SKM-1 treated with dmso at 0.1 percent for 144 hours (cell line): ENCODE measurements at regions not wholly inside any gene's neighbourhood (a gene's known extent, or its start where the extent isn't known, plus 50 kb on each side); places are given as distances from the start of the nearest gene placed in this dataset.

ENCODE experiments used
- DNase-seq: peaks from one replicate; lab custom pipeline; 2025; ENCODE audit not compliant: unreplicated experiment; lab: John Stamatoyannopoulos, UW

GRCh38 chr5:171647043-171647903, 138.3 kb upstream of the SMIM23 start:
- no peak for DNase-seq

DNA sequence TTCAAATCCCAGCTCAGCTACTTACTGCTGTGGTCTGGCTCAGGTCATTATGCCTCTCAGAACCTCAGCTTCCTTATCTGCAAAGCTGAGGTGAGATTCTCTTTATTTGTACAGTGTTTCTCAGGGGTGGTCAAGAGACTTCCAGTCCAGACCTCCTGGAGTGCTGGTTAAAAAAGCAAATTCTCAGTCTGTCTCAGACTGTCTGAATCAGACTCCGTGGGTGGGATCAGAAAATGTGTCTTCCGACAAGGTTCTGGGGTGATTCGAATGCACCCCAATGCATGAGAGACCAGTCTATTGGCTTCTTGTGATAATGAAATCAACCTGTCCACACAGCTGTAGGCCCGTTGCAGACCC, 137.7 kb upstream of the SMIM23 start:
- DNase-seq = no peak

- DNase-seq = no peak
These were observed 137.1 kb upstream of the SMIM23 start for GRCh38 chr5:171648279-171649074.

- no peak for DNase-seq
These were observed 136.6 kb upstream of the SMIM23 start for GRCh38 chr5:171649075-171649401.

- DNase-seq = no peak
These were observed 135.0 kb upstream of the SMIM23 start for GRCh38 chr5:171650597-171650996.

DNA sequence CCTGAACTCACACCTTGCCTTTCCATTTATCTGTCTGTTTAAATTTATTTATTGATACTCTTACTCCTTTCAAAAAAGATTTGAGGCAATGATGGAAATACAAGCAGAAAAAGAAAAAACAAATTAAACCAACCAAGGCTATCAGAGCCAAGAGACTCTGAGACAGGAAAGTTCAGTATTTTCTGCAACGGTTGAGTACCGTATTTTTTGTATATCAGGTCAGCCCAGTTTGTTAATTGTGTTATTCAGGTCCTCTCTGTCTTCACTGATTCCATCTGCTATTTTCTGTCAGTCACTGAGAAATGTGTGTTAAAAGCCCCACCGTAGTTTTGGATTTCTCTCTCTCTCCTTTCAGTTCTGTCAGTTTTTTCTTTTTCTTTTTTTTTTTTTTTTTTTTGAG, 134.5 kb upstream of the SMIM23 start:
- DNase-seq = no peak

- DNase-seq = no peak
These were observed 130.7 kb upstream of the SMIM23 start for GRCh38 chr5:171654881-171655280.

DNA sequence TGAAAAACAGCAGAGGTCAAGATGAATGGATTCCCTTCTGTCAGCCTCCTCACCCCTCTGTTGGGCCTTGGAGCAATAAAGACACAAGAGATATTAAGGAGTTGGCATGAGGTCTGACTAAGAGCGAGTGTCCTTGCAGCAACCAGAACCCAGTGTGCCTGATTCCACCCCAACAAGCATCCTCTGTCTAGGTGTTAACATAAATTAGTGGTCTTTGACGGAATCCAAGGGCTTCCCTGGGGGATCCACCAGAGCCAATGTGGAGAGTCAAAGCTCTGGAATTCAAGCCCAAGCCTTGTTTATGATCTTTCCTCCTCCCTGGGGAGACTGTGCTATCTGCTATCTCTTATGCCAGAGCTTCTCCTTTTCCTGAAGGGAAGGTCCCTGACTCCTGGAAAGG, 128.1 kb upstream of the SMIM23 start:
- no peak for DNase-seq

- DNase-seq = no peak
These were observed 125.7 kb upstream of the SMIM23 start for GRCh38 chr5:171659896-171660295.

GRCh38 chr5:171660434-171660833, 125.2 kb upstream of the SMIM23 start:
- no peak for DNase-seq

DNA sequence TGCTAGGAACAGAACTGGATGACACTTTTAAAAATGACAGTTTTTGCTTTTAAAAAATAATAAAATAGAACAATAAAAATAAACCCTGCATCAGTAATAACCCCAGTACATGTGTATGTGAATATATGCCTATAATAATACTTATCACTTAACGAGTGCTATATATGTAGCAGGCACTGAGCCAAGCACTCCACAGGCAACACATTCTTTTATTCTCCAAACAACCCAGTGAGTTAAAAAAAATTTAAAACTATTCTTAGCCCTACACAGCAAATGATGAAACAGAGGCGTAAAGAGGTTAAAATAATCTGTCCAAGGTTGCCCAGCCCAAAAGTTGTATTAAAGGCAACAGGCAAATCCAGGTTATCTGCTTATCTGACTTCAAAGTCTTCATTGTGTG, 124.5 kb upstream of the SMIM23 start:
- no peak for DNase-seq

DNA sequence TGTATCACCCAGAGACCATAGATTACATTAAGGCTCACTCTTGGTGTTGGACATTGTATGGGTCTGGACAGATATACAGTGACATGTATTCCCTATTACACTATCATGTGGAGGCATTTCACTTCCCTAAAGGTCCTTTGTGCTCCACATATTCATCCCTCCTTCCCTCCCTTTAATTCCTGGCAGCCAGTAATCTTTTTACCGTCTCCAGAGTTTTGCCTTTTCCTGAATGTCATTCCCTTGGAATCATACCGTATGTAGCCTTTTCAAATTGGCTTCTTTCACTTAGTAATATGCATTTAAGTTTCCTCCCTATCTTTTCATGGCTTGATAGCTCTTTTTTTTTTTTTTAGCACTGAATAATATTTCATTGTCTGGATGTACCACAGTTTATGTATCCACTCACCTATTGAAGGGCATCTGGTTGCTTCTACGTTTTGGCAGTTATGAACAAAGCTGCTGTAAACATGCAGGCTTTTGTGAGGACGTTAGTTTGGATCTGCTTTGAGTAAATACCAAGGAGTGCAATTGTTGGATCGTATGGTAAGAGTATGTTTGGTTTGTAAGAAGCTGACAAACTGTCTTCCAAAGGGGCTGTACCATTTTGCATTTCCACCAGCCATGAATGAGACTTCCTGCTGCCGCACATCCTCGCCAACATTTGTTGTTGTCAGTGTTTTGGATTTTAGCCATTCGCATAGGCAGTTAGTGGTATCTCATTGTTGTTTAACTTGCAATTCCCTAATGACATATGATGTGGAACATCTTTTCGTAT, 122.1 kb upstream of the SMIM23 start:
- DNase-seq = no peak

DNA sequence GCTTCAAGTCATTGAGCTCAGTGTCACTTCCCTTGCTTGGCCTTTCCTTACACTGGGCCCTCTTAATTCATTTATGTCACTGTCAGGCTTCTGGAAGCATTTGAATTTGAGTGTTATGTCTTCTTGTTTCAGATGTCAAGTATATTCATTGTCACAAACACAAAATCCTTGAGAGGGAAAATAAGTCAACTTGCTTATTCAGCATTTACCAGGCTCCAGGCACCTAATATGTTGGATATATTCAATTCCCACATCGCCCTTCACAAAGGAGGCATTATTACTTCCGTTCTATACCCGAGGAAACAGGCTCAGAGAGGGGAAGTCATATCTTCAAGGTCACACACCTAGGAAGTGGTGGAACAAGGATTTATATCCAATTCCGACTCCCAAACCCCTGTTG, 121.1 kb upstream of the SMIM23 start:
- DNase-seq = no peak

DNA sequence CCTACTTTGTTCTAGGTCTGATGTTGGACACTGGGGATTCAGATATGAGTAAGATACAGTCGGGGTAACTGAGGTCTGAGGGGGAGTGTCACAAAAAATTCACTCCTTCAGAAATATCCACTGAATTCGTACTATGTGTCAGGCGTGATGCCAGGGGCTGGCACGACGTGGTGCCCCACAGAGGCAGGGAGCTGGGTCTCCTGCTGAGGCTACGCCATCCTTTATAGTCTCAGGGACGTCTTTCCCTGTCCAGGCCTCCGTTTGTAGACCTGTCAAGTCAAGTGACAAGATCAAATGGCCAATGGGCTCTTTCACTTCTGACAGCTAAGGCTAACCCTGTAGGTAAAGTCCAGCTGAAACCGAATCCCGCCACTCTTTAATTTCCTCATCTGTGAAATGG, 118.8 kb upstream of the SMIM23 start:
- DNase-seq = no peak

DNA sequence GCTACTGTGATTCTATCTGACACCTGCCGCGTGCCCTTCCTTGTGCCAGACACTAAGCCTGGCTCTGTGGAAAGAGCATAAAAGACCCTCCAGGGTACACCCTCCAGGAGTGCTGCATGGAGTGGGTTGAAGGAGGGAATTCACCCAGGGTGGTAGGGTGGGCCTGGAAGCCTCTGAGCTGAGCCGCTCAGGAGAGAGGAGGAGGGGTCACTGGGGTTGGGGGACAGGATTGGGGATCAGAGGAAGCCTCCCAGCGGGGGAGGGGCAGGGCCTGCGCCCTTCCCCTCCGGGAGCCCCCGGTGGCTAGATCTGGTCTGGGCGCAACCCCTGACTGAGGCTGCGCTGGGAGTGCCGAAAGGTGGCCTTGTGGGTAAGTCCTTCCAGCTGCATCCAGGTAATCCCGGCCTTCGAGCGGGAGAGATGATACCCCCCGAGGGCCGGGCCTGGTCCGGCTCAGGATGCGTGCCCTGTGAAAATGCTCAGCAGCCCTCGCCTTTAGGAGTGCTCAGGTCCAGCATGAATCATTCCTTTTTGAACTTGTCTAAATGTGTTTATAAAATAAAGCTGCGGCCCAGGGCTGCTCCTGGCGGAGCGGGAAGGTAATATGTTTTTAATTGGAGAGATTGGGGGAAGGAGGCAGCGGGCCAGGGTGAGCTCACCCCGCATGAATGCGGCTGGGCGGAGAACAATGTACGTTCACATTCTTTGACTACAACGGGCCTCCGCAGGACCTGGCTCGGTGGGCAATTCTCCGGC, 118.1 kb upstream of the SMIM23 start:
- no peak for DNase-seq

GRCh38 chr5:171668097-171668412, 117.6 kb upstream of the SMIM23 start:
- no peak for DNase-seq

DNA sequence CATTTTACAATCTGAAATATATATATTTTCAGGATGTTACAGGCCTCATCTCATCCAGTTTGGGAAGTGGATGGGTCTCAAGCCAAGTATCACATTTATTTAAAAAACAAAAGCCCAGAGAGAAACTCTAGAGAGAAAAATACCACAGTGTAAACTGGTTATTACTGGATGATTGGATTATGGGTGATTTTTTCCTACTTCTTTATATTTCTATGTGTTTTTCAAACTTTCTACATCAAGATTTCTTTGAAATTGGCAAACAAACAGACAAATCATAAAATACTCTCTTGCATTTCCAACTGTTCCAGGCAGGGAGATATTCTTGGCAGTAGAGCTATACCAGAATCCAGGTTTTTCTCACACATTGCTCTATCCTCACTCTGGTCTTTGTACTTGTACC, 116.0 kb upstream of the SMIM23 start:
- DNase-seq = no peak

DNA sequence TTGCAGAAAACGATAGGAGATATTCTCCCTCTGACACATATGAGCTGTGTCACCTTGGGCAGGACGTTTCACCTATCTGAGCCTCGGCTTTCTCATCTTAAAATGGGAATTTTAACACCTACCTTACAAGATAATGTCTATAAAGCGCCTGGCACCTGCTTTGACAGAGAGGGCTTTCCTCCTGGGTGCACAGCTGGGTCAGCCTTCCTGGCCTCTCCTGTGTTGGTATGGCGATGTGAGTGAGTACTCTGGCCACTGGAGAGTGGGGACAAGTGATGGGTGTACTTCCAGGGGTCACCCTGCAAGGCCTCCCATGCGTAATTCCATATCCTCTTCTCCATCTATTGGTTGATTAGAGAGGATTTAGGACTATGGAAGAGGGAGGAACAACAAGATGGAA, 113.1 kb upstream of the SMIM23 start:
- no peak for DNase-seq

GRCh38 chr5:171673328-171673727, 112.3 kb upstream of the SMIM23 start:
- no peak for DNase-seq

DNA sequence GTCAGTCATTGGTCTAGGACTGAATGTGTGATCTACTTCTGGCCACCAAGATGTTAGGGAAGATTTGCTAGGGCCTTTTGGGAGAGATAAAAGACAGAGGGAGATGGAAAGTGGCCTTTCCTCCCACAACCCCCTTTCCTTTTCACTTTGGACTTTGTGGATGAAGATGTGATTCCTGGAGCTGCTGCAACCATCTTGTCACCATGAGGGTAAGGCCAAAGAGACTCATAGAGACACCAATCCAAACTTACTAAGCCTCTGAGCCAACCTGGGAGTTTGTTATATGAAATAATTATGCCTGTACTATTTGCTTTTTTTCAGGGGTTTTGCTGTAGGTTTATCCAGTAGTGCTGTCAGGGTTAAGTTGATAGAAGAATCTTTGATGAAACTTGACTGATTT, 111.8 kb upstream of the SMIM23 start:
- no peak for DNase-seq

- DNase-seq = no peak
These were observed 110.1 kb upstream of the SMIM23 start for GRCh38 chr5:171675511-171675910.
